C4-2B (cell line): ENCODE measurements at regions not wholly inside any gene's neighbourhood (a gene's known extent, or its start where the extent isn't known, plus 50 kb on each side); places are given as distances from the start of the nearest gene placed in this dataset.

ENCODE experiments used
- CTCF ChIP-seq: fragments of 450-650 bp; conservative IDR thresholded peaks from 2 replicates; pipeline ENCODE4 v1.5.1; 2017; ENCODE audit warnings: mild to moderate bottlenecking
- ZFX ChIP-seq: fragments of 450-650 bp; IDR thresholded peaks from 2 replicates; pipeline ENCODE4 v1.6.1; 2017

GRCh38 chr5:6829150-6829784 lies 116.0 kb downstream of the TENT4A start:
- TF ChIP-seq CTCF (no peak), ZFX (no peak)
